Activated CD4-positive, alpha-beta memory T cell treated with anti-CD3 and anti-CD28 coated beads for 36 hours (primary cell): ENCODE measurements at regions not wholly inside any gene's neighbourhood (a gene's known extent, or its start where the extent isn't known, plus 50 kb on each side); places are given as distances from the start of the nearest gene placed in this dataset.

Source experiments
- CTCF ChIA-PET: fragments of 350-600 bp; sonication (Branson Sonifier 250); formaldehyde crosslinking; loops from one replicate; lab custom pipeline; 2021; ENCODE audit warnings: antibody characterized with exemption, inconsistent platforms; lab: Charles Lee
- POLR2A ChIA-PET: fragments of 350-600 bp; sonication (Branson Sonifier 250); formaldehyde crosslinking; loops from one replicate; lab custom pipeline; 2021; ENCODE audit warnings: antibody characterized with exemption; lab: Charles Lee
- DNase-seq: peaks from one replicate; pipeline ENCODE4 v3.0.0-alpha.2; 2020
- H3K27ac Mint-ChIP-seq: one replicate; pipeline ENCODE4 v1.8.0; 2021; ENCODE audit warnings: mixed read lengths
- H3K27me3 Mint-ChIP-seq: one replicate; pipeline ENCODE4 v1.8.0; 2021; ENCODE audit warnings: mixed read lengths
- H3K36me3 Mint-ChIP-seq: one replicate; pipeline ENCODE4 v1.8.0; 2021; ENCODE audit warnings: mixed read lengths
- H3K4me1 Mint-ChIP-seq: one replicate; pipeline ENCODE4 v1.8.0; 2021; ENCODE audit warnings: low read depth, mixed read lengths
- H3K4me3 Mint-ChIP-seq: one replicate; pipeline ENCODE4 v1.8.0; 2021; ENCODE audit warnings: mild to moderate bottlenecking, mixed read lengths
- H3K9me3 Mint-ChIP-seq: one replicate; pipeline ENCODE4 v1.8.0; 2021; ENCODE audit warnings: mixed read lengths
- intact Hi-C: fragments of 100-400 bp; cut with micrococcal nuclease; formaldehyde crosslinking; loops from one replicate; pipeline ENCODE4 v1.15.1; 2023

DNA sequence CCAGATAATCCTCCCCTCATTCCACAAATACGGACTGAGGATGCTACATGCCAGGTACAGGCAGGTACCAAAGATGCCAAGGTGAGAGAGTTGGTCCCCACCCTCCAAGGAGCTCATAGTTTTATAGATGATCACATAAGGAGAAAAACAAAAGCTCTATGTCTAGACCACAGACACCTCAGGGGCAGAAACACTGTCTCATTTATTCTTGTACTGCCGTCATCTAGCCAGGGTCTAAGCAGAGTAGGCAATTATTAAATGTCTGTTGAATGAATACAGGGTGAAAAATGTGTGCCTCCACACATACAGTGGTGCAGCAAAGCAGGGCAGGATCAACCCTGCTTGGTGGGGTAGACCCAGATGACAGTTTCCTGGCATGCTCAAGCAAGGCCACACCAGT lies 439.8 kb upstream of the JARID2 start:
- intact Hi-C loops, result no loop called here
- no peaks in the 10 kb centered on the region for H3K4me1 Mint-ChIP-seq
- POLR2A ChIA-PET, result interaction anchor here (1.0 kb wide), 1 partner anchor 31 kb away, joined by 3 read pairs; no protein-coding TSS in a partner anchor
- no peaks in the 10 kb centered on the region for H3K27me3 Mint-ChIP-seq
- DNase-seq, result no peak
- H3K36me3 Mint-ChIP-seq, result no peaks in the 10 kb centered on the region
- no peak overlapping the region for H3K4me3 Mint-ChIP-seq
- H3K27ac Mint-ChIP-seq, result no peak overlapping the region
- CTCF ChIA-PET, result no interaction called here
- H3K9me3 Mint-ChIP-seq, result peaks cover 16% of the 10 kb centered on the region

DNA sequence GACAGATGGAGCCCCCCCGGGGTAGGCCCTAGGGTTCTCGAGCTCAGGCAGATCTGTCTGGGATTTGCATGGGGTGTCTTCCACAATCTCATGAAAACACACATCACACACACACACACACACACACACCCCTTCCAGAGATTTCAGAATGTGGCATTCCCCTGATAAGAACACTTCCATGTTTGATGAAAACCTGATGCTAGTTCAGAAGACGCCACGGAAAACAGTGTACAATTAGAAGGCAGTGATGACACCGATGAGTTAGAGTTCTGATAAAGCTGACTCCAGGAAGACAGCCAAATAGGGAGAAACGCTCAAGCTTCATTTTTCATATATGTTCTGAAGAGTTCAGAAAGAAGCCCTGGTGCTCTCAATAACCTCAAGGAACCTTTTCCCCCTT lies 438.7 kb upstream of the JARID2 start:
- H3K4me3 Mint-ChIP-seq, result no peak overlapping the region
- intact Hi-C loops, result no loop called here
- H3K27ac Mint-ChIP-seq, result no peak overlapping the region
- ChIA-PET POLR2A (no interaction called here), CTCF (no interaction called here)
- peaks cover 16% of the 10 kb centered on the region for H3K9me3 Mint-ChIP-seq
- H3K36me3 Mint-ChIP-seq, result no peaks in the 10 kb centered on the region
- H3K27me3 Mint-ChIP-seq, result no peaks in the 10 kb centered on the region
- no peaks in the 10 kb centered on the region for H3K4me1 Mint-ChIP-seq
- no peak for DNase-seq

DNA sequence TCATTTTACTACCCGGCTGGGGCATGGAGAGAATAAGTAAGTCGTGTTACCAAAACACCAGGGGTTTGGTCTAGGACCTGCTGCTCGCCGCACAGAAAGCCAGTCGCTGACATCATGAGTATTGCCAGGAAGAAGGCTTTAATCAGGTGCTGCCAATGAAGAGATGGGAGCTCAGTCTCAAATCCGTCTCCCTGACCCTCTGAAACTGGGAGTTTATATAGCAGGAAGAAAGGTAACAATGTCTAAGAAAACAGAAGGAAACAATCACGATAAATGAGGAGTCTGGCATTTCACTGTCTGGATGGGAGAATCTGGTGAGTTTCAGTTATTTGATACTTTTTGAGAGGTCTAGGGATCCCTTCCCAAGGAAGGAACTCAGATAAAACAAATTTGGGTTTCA lies 437.9 kb upstream of the JARID2 start:
- ChIA-PET POLR2A (no interaction called here), CTCF (no interaction called here)

DNA sequence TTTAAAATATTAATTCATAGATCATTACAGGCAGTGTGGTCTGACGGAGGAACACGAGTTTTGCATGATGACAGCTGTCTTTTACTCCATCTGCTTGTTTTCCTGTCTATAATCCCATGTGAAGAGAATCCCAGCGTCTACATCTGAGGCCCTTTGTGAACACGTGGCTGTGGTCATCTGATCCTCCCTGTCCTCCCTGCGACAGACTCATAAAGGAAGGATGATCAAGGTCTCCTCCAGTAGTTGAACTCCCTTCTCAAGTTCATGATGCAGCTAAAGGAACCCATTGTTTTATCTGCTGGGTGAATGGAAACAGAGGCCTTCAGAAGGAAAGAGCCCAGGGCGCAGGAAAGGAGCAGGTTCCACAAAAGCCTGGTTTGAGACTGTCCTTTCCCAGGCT lies 435.8 kb upstream of the JARID2 start:
- Mint-ChIP-seq H3K27me3 (no peaks in the 10 kb centered on the region), H3K36me3 (no peaks in the 10 kb centered on the region), H3K9me3 (peaks cover 16% of the 10 kb centered on the region), H3K27ac (no peak overlapping the region), H3K4me3 (no peak overlapping the region), H3K4me1 (no peaks in the 10 kb centered on the region)
- intact Hi-C loops, result no loop called here
- DNase-seq, result no peak
- POLR2A ChIA-PET, result no interaction called here
- CTCF ChIA-PET, result no interaction called here

More for the DNA sequence above, 437.9 kb upstream of the JARID2 start:
- no peaks in the 10 kb centered on the region for H3K36me3 Mint-ChIP-seq
- H3K4me1 Mint-ChIP-seq, result no peaks in the 10 kb centered on the region
- no peak overlapping the region for H3K4me3 Mint-ChIP-seq
- intact Hi-C loops, result no loop called here
- no peaks in the 10 kb centered on the region for H3K27me3 Mint-ChIP-seq
- DNase-seq, result no peak
- peaks cover 16% of the 10 kb centered on the region for H3K9me3 Mint-ChIP-seq
- no peak overlapping the region for H3K27ac Mint-ChIP-seq

DNA sequence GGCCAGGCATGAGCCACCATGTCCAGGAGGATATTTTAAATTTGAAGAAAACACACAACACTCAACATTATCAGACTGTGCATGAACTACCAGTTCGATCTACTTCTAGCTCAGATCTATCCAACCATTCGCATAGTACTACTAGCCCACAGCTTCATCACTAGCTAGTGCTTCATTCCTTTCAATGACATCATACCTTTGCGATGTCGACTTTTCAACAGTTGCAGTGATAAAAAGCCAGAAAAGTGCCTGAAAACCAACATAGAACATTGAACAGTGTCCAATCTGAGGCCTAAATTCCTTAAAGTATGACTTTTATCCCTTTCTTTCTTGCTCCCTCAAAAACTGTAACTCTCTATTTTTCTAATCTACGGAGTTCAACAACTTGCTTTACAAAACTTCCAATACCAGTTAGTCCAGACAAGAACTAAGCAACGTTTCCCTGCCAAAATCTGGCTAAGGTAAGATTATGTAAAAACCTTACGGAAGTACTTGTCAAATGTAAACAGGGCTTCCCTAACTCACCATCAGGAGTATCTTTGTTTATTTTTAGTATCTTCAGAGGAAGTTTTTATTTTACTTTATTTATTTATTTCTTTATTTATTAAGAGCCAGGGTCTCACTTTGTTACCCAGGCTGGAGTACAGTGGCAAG lies 434.0 kb upstream of the JARID2 start:
- H3K27ac Mint-ChIP-seq, result no peak overlapping the region
- no peaks in the 10 kb centered on the region for H3K27me3 Mint-ChIP-seq
- intact Hi-C loops, result no loop called here
- DNase-seq, result no peak
- H3K9me3 Mint-ChIP-seq, result peaks cover 16% of the 10 kb centered on the region
- ChIA-PET CTCF (interaction anchor here (0.8 kb wide), 1 partner anchor 1608 kb away, joined by 3 read pairs; no protein-coding TSS in a partner anchor), POLR2A (no interaction called here)
- H3K4me1 Mint-ChIP-seq, result no peaks in the 10 kb centered on the region
- H3K4me3 Mint-ChIP-seq, result no peak overlapping the region
- H3K36me3 Mint-ChIP-seq, result no peaks in the 10 kb centered on the region

DNA sequence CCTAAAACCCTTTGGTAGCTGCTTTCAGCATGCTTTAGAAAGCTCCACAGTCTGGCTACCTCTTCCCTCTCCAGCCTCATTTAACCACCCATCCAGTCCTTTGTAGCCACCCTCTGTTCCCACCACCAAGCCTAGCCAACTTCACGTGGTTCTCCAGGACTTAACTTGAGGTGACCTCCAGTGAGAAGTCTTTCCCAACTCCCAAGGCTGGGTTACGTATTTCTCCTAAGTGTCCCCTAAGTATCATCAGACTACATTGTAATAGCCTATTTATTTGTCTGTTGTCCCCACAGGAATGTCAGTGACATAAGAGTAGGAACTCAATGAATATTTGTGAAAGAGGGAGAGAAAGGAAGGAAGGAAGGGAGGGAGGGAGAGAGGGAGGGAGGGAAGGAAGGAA lies 431.9 kb upstream of the JARID2 start:
- intact Hi-C loops, result no loop called here
- Mint-ChIP-seq H3K27ac (no peak overlapping the region), H3K36me3 (no peaks in the 10 kb centered on the region), H3K27me3 (no peaks in the 10 kb centered on the region), H3K4me3 (no peak overlapping the region), H3K4me1 (peaks cover 5% of the 10 kb centered on the region), H3K9me3 (peaks cover under 1% of the 10 kb centered on the region)
- POLR2A ChIA-PET, result no interaction called here
- DNase-seq, result no peak
- CTCF ChIA-PET, result no interaction called here

DNA sequence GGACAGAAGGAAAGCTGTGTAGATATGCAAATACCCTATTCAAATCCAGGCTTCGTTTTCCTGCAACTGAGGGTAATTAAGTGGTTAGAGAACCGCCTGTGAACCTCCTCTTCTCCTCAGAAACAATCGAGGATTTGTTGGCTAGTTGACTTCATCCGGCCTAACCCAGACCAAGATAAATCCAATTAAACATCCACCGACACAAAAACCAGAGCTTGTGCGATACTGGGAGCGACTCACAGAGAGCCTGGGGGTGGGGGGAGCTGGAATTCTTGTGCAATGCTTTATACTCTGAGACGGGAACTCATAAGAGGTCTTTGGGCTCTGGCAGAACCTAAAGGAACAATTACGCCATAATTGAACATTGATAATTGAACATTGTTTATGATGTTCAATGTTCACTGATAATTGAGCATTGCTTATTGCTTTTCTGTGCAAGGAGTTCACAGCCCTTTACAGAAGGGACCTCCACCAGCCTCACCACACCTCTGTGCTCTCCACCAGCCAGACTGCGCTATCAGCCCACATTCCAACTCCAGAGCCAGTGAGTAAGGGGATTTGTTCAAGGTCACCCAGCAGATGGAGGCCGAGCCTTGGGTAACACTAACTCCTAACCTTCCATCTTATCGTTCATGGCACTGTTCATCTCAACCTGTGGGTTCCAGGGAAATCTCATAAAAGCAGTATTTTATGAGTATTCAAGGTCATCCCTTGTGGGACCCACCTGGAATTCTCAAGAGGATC lies 429.6 kb upstream of the JARID2 start:
- H3K9me3 Mint-ChIP-seq, result no peaks in the 10 kb centered on the region
- ChIA-PET POLR2A (no interaction called here), CTCF (no interaction called here)
- intact Hi-C loops, result no loop called here
- peaks cover 22% of the 10 kb centered on the region for H3K4me1 Mint-ChIP-seq
- DNase-seq, result no peak
- H3K4me3 Mint-ChIP-seq, result no peak overlapping the region
- peaks cover 3% of the 10 kb centered on the region for H3K36me3 Mint-ChIP-seq
- H3K27ac Mint-ChIP-seq, result no peak overlapping the region
- no peaks in the 10 kb centered on the region for H3K27me3 Mint-ChIP-seq

DNA sequence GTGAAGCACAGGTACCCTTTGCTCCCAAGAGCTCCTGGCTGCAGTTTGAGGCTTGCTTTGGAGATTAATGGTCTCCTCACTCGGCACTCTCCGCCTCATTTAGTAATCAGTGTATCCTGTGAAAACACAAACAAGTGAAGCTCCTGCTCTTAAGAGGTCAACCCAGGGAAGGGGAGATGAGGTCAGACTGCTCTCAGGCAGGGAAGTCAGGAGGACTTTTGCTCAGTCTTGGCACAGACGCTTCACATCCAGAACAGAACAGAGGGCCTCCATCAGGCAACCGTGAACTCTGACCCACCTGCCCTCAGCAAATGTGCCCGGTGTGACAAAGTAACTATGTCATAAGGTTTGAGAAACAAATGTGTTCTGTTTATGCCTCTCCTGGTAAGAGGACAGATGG lies 428.8 kb upstream of the JARID2 start:
- Mint-ChIP-seq H3K9me3 (no peaks in the 10 kb centered on the region), H3K27ac (no peak overlapping the region), H3K4me3 (no peak overlapping the region), H3K4me1 (peaks cover 30% of the 10 kb centered on the region), H3K36me3 (peaks cover 3% of the 10 kb centered on the region), H3K27me3 (no peaks in the 10 kb centered on the region)
- intact Hi-C loops, result no loop called here
- POLR2A ChIA-PET, result no interaction called here
- no peak for DNase-seq
- CTCF ChIA-PET, result no interaction called here

DNA sequence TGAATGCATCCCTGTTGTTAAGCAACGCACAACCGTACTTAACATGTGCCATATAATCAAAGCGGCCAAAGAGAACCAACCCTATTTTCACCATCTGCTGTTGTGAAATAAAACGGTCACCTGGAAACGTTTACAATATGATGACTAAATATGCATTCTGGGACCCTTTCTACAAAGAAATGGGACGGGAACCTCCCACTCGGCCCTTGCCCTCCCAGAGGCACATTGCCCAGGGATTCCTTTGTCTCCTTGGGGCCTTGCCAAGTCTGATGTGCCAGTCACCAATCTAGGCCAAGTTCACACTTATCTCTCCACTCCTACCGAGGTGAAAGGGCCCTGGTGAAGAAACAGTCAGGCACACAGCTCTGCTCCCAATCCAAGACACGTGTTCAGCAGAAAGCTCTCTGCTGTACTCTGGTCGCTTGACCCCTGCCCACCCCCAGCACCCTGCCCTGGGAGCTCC lies 427.4 kb upstream of the JARID2 start:
- peaks cover 30% of the 10 kb centered on the region for H3K4me1 Mint-ChIP-seq
- intact Hi-C loops, result no loop called here
- ChIA-PET POLR2A (no interaction called here), CTCF (no interaction called here)
- no peaks in the 10 kb centered on the region for H3K9me3 Mint-ChIP-seq
- no peak overlapping the region for H3K27ac Mint-ChIP-seq
- H3K27me3 Mint-ChIP-seq, result no peaks in the 10 kb centered on the region
- DNase-seq, result no peak
- H3K36me3 Mint-ChIP-seq, result peaks cover 3% of the 10 kb centered on the region
- H3K4me3 Mint-ChIP-seq, result no peak overlapping the region

DNA sequence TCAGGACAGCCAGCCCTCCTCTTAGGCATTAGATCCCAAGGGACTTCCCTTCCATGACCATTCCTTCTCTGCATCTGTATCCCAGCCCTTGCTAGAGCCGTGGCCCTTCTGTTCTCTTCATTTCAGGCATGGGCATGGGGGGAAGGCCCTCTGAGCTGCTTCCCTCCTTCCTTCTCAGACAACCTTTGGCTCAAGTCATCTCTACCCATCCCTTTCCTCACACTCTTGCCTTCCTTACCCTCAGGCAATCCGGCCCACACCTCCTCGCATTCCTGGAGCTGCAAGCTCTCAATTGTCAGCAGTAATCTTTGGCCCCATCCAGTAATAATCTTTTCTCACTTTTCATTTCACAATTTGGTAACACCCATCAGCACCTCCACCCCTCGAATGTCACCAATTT lies 426.9 kb upstream of the JARID2 start:
- H3K36me3 Mint-ChIP-seq, result peaks cover 3% of the 10 kb centered on the region
- ChIA-PET POLR2A (no interaction called here), CTCF (interaction anchor here (0.6 kb wide), 1 partner anchor 1505 kb away, joined by 3 read pairs; no protein-coding TSS in a partner anchor)
- no peak for DNase-seq
- H3K27ac Mint-ChIP-seq, result no peak overlapping the region
- H3K4me1 Mint-ChIP-seq, result peaks cover 30% of the 10 kb centered on the region
- no peaks in the 10 kb centered on the region for H3K9me3 Mint-ChIP-seq
- intact Hi-C loops, result no loop called here
- H3K27me3 Mint-ChIP-seq, result no peaks in the 10 kb centered on the region
- H3K4me3 Mint-ChIP-seq, result no peak overlapping the region

DNA sequence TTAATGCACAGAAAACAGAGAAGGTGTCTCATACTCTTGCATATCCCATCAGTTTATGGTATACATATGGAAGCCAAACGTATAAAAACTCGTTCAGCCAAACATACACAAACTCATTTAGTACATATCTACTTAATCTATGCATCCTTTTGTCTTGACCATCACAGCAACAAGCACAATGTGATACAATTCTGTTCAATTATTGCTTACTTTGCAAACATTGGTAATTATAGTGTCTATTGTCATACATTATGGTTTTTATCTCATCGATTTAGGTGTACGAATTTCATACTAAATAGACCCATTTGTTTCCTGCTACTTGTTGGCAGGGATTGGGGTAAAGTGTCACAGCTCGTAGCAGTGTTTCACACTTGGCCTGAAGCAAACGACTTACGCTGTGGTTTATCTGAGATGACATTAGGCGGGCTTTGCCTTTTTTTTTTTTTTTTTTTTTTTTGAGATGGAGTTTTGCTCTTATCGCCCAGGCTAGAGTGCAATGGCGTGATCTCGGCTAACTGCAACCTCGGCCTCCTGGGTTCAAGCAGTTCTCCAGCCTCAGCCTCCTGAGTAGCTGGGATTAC lies 425.9 kb upstream of the JARID2 start:
- Mint-ChIP-seq H3K9me3 (no peaks in the 10 kb centered on the region), H3K27me3 (no peaks in the 10 kb centered on the region), H3K27ac (no peak overlapping the region), H3K4me3 (no peak overlapping the region), H3K36me3 (peaks cover 3% of the 10 kb centered on the region), H3K4me1 (peaks cover 30% of the 10 kb centered on the region)
- POLR2A ChIA-PET, result interaction anchor here (0.6 to 1.6 kb wide), 3 partner anchors 57 to 392 kb away, joined by 4 to 6 read pairs (median 4); no protein-coding TSS in a partner anchor
- intact Hi-C loops, result loop anchor here (1.0 kb wide), 1 partner anchor 65 kb away; no protein-coding TSS in a partner anchor
- DNase-seq, result no peak
- CTCF ChIA-PET, result interaction anchor here (0.6 to 1.2 kb wide), 2 partner anchors 109 to 1506 kb away, joined by 3 to 4 read pairs; no protein-coding TSS in a partner anchor

DNA sequence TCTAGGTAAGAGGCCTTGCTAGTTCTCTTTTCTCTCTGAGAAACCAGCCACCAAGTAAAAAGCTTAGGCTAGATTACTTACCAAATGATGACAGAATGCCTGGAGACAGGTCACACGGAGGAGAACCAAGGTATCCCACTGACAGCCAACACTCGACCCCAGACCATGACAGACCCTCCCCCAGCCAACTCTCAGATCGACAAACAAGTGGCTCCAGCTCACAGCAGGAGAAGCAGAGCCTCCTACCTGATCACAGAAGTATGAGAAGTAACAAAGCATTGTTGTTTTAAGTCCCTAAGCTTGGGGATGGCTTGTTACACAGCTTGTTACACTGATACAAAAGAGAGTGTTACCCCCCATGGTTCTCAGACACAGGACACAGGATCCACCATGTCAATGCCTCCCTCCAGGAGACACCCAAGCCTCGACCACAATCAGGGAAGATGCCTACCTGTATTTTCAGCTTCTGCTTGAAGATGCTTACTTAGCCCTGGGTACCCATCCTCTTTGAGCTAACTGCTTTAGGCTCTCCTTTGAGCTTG lies 423.8 kb upstream of the JARID2 start:
- no peak overlapping the region for H3K4me3 Mint-ChIP-seq
- peaks cover 30% of the 10 kb centered on the region for H3K4me1 Mint-ChIP-seq
- POLR2A ChIA-PET, result interaction anchor here (0.6 to 2.1 kb wide), 2 partner anchors 37 to 41 kb away, joined by 4 to 9 read pairs; no protein-coding TSS in a partner anchor
- intact Hi-C loops, result no loop called here
- H3K9me3 Mint-ChIP-seq, result no peaks in the 10 kb centered on the region
- peaks cover 3% of the 10 kb centered on the region for H3K36me3 Mint-ChIP-seq
- no peak for DNase-seq
- H3K27me3 Mint-ChIP-seq, result peaks cover 3% of the 10 kb centered on the region
- CTCF ChIA-PET, result no interaction called here
- H3K27ac Mint-ChIP-seq, result no peak overlapping the region
